Adrenal gland (tissue), 9 donors: ENCODE measurements at regions not wholly inside any gene's neighbourhood (a gene's known extent, or its start where the extent isn't known, plus 50 kb on each side); places are given as distances from the start of the nearest gene placed in this dataset.

Experiments used
- DNase-seq, 7 donors: peaks; one replicate each; pipeline ENCODE4 v3.0.0-alpha.2; 2019 to 2020
- H3K27ac ChIP-seq, 5 donors: fragments of 200-600 bp; sonication (generic) in 4 of 5; 1 replicate in 3 of 5; 2 replicates in 2 of 5; pipeline versions ENCODE4 v1.5.1 to v1.8.0; 2016 to 2020; ENCODE audit warnings: mild to moderate bottlenecking in 1 of 5
- H3K27me3 ChIP-seq: fragments of 200-600 bp; 2 replicates; pipeline ENCODE4 v1.8.0; 2021
- H3K36me3 ChIP-seq, 2 donors: fragments of 200-600 bp; replicated peaks in 1 of 2; 1 replicate in 1 of 2; 2 replicates in 1 of 2; pipeline versions ENCODE4 v1.5.1 to v1.8.0; 2018 to 2022
- H3K4me1 ChIP-seq, 2 donors: fragments of 200-600 bp; replicated peaks in 1 of 2; 1 replicate in 1 of 2; 2 replicates in 1 of 2; pipeline versions ENCODE4 v1.5.1 to v1.8.0; 2018 to 2021
- H3K4me3 ChIP-seq, 4 donors: fragments of 200-600 bp; sonication (generic) in 3 of 4; one replicate each; pipeline ENCODE4 v1.5.1; 2016 to 2018
- H3K9me3 ChIP-seq, 3 donors: fragments of 200-600 bp; sonication (generic) in 1 of 3; replicated peaks in 1 of 3; 1 replicate in 2 of 3; 2 replicates in 1 of 3; pipeline versions ENCODE4 v1.5.1 to v1.8.0; 2016 to 2021
- POLR2A ChIP-seq, 2 donors: fragments of 450-650 bp; IDR thresholded peaks; one replicate each; pipeline ENCODE4 v1.6.1; 2017; ENCODE audit warnings: antibody characterized with exemption in 2 of 2, mild to moderate bottlenecking in 2 of 2, moderate library complexity in 1 of 2
- WGBS, 4 donors: extraction: QIAGEN DNeasy Blood & Tissue Kit in 2 of 4; methylation state at CpG; one replicate each; pipeline versions ENCODE4 v1.1.5 to v1.1.7; 2013 to 2017; 5-methylcytosine and 5-hydroxymethylcytosine counted together
- intact Hi-C, 2 donors: fragments of 100-400 bp; cut with DNase I; formaldehyde crosslinking; loops; one replicate each; pipeline versions ENCODE4 v1.14.1 to v1.15.0; 2022 to 2023
- TF ChIP-seq, protein P1 (sequence below), 6 experiments: fragments of 450-650 bp in 4 of 6; fragments of 200-600 bp in 2 of 6; sonication (generic) in 1 of 6; IDR thresholded peaks; 1 replicate in 5 of 6; 2 replicates in 1 of 6; pipeline versions ENCODE4 v1.5.1 to v1.8.0; 2016 to 2021; ENCODE audit warnings: antibody characterized with exemption in 6 of 6, mild to moderate bottlenecking in 2 of 6, moderate library complexity in 1 of 6
- donor health status: healthy with polysubstance abuse.
- donor health status: Bipolar disorder and iron deficiency.
- donor health status: DM: yes; HTN: yes; CAD: no.
- donor health status: DM: no; HTN: no; CAD: no.
- donor health status: DM: no; HTN: no; CAD: no.

DNA sequence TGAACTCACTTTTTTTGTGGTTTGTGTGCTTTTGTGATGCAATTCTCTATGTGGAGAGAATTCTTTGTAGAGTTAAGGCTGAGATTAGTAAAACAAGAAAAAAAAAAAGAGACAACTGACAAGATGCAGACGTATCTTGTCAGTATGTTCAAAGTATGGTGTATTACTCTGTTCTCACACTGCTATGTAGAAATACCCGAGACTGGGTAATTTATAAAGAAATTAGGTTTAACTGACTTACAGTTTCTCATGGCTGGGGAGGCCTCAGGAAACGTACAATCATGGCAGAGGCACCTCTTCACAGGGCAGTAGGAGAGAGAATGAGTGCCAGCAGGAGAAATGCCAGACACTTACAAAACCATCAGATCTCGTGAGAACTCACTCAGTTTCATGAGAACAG lies 475.2 kb upstream of the CDH18 start:
- H3K4me1 ChIP-seq = no peaks in the 10 kb centered on the region
- TF ChIP-seq, protein P1, sequence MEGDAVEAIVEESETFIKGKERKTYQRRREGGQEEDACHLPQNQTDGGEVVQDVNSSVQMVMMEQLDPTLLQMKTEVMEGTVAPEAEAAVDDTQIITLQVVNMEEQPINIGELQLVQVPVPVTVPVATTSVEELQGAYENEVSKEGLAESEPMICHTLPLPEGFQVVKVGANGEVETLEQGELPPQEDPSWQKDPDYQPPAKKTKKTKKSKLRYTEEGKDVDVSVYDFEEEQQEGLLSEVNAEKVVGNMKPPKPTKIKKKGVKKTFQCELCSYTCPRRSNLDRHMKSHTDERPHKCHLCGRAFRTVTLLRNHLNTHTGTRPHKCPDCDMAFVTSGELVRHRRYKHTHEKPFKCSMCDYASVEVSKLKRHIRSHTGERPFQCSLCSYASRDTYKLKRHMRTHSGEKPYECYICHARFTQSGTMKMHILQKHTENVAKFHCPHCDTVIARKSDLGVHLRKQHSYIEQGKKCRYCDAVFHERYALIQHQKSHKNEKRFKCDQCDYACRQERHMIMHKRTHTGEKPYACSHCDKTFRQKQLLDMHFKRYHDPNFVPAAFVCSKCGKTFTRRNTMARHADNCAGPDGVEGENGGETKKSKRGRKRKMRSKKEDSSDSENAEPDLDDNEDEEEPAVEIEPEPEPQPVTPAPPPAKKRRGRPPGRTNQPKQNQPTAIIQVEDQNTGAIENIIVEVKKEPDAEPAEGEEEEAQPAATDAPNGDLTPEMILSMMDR (IDR thresholded peaks at IDR 0.05) = no peak
- no peak for TF ChIP-seq POLR2A (IDR thresholded peaks at IDR 0.05)
- H3K36me3 ChIP-seq = no peaks in the 10 kb centered on the region
- no peak overlapping the region for H3K4me3 ChIP-seq
- H3K9me3 ChIP-seq = no peaks in the 10 kb centered on the region
- intact Hi-C loops = no loop called here
- no peak for DNase-seq
- H3K27me3 ChIP-seq = no peaks in the 10 kb centered on the region
- no peak overlapping the region for H3K27ac ChIP-seq
- WGBS, 4 donors = 58 to 80% (median 69%) methylated on average over 4 of the region's 4 CpGs

DNA sequence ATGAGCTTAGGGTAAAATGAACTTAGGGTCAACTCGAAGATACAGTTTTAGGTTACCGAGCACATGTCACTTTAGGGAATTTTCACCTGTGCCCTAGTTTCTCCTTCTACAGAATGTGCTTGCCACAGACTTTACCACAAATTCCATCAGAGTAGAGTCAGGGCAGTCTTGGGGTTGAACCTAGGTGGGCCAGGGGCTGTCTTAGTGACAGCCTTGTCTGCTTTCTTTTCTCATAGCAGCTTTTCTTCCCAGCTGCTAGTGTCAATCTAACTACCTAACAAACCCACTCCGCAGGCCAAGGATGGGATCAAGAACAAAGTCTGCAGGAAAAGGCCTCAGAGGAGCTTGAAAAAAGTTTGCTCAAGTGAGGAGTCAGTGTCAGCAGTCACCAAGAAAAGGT lies 458.1 kb upstream of the CDH18 start:
- DNase-seq = no peak
- Histone ChIP-seq H3K36me3 (no peaks in the 10 kb centered on the region), H3K9me3 (no peaks in the 10 kb centered on the region), H3K27me3 (no peaks in the 10 kb centered on the region), H3K4me1 (no peaks in the 10 kb centered on the region), H3K4me3 (no peak overlapping the region), H3K27ac (no peak overlapping the region)
- 87 to 93% (median 93%) methylated on average over 3 of the region's 3 CpGs for WGBS, 4 donors
- no peak for TF ChIP-seq POLR2A (IDR thresholded peaks at IDR 0.05)
- TF ChIP-seq, protein P1 (IDR thresholded peaks at IDR 0.05) = no peak
- intact Hi-C loops = no loop called here

DNA sequence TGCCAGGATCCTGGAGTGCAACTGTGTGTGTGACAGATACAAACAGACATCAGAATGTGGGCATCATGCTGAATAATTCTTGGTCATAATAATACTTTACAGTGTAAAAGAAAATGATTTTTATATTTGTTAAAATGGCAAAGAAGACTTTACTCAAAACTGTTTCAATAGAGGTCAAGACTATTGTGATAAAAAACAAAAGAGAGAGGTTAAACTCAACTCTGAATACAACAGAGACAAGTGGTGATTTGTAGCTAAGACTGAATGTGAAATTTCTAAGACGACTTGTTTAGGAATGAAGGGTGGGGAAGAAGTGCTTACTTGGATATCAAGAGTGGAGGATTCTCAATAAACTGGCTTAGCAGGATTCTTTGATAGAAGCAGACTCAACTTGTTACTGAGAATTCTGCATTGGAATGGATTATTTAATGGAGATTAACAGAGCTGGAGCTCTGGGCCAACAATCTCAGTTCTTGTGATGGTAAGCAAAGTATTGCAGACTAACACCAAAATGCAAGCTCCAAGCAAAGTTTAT lies 457.4 kb upstream of the CDH18 start:
- Histone ChIP-seq H3K4me3 (no peak overlapping the region), H3K9me3 (no peaks in the 10 kb centered on the region), H3K27me3 (no peaks in the 10 kb centered on the region), H3K36me3 (no peaks in the 10 kb centered on the region), H3K27ac (no peak overlapping the region), H3K4me1 (no peaks in the 10 kb centered on the region)
- WGBS, 4 donors = 55 to 77% (median 68%) methylated on average over 1 of the region's 1 CpG
- no peak for DNase-seq
- no peak for TF ChIP-seq POLR2A (IDR thresholded peaks at IDR 0.05)
- TF ChIP-seq, protein P1 (IDR thresholded peaks at IDR 0.05) = no peak
- intact Hi-C loops = no loop called here

DNA sequence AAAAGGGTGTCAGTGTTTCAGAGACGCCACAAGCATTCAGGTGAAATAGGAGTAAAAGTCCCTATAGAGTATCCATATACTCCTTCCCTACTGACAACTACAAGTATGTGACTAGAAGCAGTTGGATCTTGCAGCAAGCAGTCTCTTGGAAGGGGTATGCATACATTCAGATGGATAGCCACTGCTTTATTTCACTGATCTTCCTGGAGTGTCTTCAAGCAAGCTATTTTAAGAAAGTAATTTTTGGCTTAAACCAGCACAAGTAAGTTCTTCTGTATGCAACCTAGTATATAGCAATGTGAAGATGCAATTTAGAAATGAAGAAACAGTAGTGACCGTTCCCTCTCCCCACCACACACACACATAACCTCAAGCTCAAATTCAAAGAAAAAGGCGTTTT lies 446.8 kb upstream of the CDH18 start:
- H3K4me1 ChIP-seq = no peaks in the 10 kb centered on the region
- H3K9me3 ChIP-seq = no peaks in the 10 kb centered on the region
- no peaks in the 10 kb centered on the region for H3K27me3 ChIP-seq
- 75 to 90% (median 83%) methylated on average over 3 of the region's 3 CpGs for WGBS, 4 donors
- no peak for DNase-seq
- H3K4me3 ChIP-seq = no peak overlapping the region
- no peaks in the 10 kb centered on the region for H3K36me3 ChIP-seq
- TF ChIP-seq POLR2A (IDR thresholded peaks at IDR 0.05) = no peak
- TF ChIP-seq, protein P1 (IDR thresholded peaks at IDR 0.05) = no peak
- H3K27ac ChIP-seq = no peak overlapping the region
- intact Hi-C loops = no loop called here
